Stimulated activated CD8-positive, alpha-beta memory T cell treated with anti-CD3 and anti-CD28 coated beads, Interleukin-4, amount 100 ng/mL, for 48 hours (primary cell): ENCODE measurements at regions not wholly inside any gene's neighbourhood (a gene's known extent, or its start where the extent isn't known, plus 50 kb on each side); places are given as distances from the start of the nearest gene placed in this dataset.
"Not testable (repeated sequence)": the region's sequence is repeated elsewhere in the genome, so short reads cannot be mapped to it uniquely, and the experiment has no call there.

Experiments used
- DNase-seq: peaks from one replicate; pipeline ENCODE4 v3.0.0-alpha.2; 2020

DNA sequence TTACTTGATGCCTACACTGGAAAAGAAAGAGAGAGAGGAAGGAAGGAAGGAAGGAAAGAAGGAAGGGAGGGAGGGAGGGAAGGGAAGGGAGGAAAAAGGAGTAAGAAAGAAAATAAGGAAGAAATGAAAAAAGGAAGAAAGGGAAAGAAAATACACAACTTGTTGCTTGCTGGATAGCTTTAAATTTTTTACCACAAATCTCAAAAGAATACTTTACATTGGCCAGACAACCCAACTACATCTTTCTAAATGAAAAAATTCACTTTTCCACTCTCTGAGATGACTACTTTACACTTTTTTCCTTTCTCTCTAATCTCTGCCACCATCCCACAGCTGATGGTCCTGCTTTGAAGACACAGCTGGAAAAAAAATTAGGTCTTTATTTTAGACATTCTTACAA, 228.9 kb upstream of the FAM78B start:
- DNase-seq: no peak

DNA sequence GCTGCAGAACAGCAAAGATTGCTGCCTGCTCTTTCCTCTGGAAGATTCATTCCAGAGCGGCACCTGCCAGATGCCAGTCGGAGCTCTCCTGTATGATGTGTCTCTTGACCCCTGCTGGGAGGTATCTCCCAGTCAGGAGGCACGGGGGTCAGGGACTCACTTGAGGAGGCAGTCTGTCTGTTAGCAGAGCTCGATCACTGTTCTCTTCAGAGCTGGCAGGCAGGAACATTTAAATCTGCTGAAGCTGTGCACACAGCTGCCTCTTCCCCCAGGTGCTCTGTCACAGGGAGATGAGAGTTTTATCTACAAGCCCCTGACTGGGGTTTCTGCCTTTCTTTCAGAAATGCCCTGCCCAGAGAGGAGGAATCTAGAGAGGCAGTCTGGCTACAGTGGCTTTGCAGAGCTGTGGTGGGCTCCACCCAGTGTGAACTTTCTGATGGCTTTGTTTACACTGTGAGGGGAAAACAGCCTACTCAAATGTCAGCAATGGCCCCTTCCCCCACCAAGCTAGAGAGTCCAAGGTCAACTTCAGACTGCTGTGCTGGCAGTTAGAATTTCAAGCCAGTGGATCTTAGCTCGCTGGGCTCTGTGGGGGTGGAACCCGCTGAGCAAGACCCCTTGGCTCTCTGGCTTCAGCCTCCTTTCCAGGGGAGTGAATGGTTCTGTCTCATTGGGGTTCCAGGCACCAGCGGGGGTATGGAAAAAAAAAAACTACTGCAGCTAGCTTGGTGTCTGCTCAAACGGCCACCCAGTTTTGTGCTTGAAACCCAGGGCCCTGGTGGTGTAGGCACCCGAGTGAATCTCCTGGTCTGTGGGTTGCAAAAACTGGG, 242.7 kb upstream of the FAM78B start:
- not testable (repeated sequence) for DNase-seq

DNA sequence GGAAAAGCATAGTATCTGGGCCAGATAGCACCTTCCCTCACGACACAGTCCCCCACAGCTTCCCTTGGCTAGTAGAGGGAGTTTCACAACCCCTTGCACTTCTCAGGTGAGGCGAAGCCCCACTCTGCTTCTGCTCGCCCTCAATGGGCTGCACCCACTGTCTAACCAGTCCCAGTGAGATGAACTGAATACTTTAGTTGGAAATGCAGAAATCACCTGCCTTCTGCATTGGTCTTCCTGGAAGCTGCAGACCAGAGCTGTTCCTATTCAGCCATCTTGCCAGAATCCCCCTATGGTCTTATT, 243.2 kb upstream of the FAM78B start:
- DNase-seq: no peak

DNA sequence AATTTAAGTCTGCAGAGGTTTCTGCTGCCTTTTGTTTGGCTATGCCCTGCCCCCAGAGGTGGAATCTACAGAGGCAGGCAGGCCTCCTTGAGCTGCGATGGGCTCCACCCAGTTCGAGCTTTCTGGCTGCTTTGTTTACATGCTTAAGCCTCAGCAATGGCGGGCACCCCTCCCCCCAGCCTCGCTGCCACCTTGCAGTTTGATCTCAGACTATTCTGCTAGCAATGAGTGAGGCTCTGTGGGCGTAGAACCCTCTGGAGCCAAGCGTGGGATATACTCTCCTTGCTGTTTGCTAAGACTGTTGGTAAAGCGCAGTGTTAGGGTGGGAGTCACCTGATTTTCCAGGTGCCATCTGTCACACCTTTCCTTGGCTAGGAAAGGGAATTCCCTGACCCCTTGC, 250.0 kb upstream of the FAM78B start:
- not testable (repeated sequence) for DNase-seq

- DNase-seq: no peak
These were observed 251.6 kb upstream of the FAM78B start for GRCh38 chr1:166418344-166418933.

GRCh38 chr1:166422586-166422985, 255.8 kb upstream of the FAM78B start:
- not testable (repeated sequence) for DNase-seq

DNA sequence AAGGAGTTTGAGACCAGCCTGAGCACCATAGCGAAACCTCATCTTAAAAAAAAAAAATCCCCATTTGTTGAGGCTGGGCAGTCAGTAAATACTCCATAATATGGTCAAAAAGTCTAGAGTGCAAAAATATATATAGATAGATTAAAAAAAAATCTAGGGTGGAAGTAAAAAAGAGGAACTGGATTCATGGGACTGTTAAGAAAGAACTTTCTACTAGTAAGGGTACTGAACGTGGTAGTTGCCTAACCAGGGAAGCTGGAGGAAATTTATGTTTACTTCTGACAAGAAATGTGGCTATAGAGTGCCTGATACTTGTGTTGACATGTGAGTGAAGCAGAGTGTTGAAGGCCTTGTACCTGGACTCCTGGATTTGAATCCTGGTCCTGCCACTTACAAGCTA, 265.9 kb upstream of the FAM78B start:
- no peak for DNase-seq

DNA sequence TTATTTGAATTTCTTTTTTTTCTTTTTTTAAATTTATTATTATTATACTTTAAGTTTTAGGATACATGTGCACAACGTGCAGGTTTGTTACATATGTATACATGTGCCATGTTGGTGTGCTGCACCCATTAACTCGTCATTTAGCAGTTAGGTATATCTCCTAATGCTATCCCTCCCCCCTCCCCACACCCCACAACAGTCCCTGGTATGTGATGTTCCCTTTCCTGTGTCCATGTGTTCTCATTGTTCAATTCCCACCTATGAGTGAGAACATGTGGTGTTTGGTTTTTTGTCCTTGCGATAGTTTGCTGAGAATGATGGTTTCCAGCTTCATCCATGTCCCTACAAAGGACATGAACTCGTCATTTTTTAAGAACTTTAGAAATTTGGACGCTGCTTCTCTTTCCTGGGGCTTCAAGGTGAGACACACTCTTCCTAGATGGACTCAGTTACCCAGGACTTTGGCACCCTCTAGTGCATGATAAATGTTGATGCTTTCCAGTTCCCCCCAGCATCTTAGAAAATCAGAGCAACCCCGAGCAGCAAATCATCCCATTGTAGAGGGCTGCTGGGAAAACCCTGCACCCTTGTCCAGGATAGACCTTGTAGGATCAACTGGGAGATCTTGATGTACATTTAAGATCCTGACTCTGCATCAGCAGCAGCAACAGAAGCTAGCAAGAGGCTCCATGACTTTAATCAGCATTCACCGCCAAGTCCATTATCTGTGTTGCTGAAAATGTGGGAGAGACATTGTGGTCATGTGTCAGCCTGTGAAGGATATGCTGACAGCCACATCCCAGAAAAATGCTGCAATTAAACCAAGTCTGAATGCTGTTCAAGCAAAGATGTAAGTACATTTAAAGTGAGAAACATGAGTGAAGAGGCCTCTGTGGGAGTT, 266.9 kb upstream of the FAM78B start:
- not testable (repeated sequence) for DNase-seq

GRCh38 chr1:166457700-166458099, 290.9 kb upstream of the FAM78B start:
- no peak for DNase-seq

- DNase-seq: no peak
These were observed 297.5 kb upstream of the FAM78B start for GRCh38 chr1:166464333-166464732.

DNA sequence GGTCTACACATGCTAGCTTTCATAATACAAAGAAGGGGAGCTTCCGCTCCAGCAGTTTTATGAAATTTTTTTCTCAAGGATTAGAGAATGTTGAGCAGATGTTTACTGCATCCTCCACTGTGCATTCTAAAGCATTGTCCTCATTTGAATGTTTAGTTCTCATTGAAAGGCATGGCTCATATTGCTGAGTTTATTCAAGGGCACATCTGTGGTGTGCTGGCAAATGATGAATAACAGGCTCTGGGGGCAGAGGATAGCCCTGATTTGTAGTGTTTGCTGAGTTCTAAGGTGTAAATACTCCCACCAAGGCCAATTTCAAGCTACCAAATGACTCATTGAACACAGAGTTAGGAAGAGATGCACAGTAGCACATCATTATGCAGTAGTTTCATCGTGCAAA, 303.2 kb upstream of the FAM78B start:
- DNase-seq: no peak

DNA sequence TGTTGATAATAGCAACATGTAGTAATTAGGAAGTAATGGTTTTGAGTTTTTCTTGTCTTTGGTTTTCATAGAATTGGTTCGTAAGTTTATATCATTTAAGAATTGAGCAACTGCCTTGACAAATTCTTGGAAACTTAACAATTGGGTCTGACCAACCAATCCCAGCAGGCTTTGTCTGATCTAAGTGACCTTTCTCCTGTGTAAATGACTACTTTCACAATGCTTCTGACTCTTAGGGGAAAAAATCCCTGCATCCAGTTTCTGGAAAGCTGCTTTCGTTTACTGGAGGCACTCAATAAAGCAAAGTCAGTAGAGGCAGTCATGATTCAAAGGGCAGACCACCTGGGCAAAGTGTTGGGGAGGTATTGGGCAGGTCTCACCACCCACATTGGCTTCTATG, 303.6 kb upstream of the FAM78B start:
- no peak for DNase-seq

GRCh38 chr1:166471359-166471758, 304.6 kb upstream of the FAM78B start:
- no peak for DNase-seq

DNA sequence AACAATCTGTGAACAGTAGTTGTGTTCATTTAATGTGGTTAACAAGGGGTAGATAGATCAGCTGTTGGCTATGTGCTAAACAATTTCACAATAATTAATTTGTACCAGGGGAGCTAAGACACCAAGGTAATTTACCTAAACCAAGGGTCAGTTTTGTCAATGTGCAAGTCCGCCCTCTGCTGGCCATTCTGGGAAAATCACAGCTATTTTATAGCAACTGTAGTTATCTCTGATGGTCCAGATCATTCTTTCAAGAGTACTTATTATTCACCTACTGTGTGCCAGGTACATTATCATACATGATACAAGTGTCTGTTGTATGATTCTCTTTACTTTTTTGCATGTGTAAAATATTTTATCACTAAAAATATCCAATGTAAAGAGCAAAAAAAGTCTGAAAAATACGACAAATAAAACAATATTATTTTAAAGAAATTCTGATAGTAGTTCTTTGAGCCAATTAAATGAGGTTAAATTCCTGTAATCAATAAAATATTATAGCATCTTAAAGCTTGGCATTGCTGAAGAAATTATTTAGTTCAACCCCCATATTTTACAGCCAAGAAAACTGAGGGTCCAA, 312.3 kb upstream of the FAM78B start:
- DNase-seq: peak; percentile 79

DNA sequence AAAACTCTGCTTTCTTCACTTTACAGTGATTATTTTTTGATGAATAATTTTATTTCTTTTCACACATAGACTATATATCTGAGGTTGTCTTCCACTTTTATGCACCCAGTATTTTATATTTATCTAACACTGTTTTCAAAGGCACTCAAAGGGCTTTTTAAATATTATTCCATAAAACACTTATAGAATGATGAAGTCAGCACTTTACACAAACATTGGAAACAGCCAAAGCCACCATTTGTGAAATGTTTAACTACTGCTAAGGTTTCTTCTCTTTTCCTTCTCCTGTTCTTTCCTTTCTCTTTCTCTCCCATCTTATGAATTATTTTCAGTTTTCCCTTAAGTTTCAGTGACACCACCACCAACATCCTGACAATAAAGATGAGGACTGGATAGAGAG, 317.7 kb upstream of the FAM78B start:
- no peak for DNase-seq

DNA sequence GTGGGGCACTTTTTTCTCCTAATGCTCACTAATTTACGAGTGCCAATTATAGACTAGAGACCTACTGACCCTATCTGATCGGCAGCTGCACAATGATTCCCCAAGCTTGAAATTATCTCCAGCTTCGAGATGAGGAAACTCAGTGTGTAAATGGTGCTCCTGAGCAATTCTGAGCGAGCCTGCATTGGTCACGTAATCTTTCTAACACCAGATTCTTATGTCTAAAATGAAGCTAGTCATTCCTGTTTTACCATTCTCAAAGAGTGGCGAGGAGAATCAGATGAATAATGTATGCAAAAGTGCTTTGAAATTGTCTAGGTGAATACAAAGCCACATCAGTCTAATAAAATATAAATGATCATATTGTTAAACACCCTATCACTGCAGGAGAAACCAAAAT, 318.1 kb upstream of the FAM78B start:
- no peak for DNase-seq

- DNase-seq: no peak
These were observed 318.8 kb upstream of the FAM78B start for GRCh38 chr1:166485620-166486019.

DNA sequence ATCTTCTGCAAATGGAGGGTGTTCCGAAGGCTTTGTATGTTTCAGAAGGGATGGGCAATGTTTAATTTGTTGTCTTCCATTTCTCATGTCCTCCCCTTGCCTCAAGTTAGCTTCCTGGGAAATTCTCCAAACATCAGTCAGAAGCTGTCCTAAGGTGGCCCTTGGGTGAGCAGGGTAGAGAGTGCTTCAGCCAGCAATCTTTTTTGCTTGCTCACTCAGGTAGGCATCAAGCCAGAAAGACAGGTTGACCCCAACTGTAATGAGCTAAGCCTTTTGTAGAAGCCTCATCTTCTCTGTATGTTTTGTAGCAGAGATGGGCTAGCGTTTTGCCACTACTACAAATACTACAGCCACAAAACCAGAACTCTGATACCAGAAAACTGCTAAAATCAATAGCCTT, 321.5 kb upstream of the FAM78B start:
- DNase-seq: no peak

DNA sequence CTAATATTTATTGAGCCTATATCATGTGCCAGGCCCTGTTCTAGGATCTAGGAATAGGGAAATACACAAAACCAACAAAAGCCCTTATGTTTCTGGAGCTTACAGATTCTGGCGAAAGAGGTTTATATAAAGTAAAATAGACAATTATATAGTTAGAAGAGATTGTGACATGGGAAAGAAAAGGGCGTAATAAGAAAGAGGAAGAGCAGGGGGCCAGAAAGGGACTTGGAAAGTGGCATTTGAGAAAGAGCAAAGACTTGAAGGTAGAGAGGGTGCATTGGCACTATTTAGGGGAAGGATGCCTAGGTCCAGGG, 322.5 kb upstream of the FAM78B start:
- no peak for DNase-seq

- DNase-seq: peak; percentile 50
These were observed 323.1 kb upstream of the FAM78B start for GRCh38 chr1:166489670-166490436.

GRCh38 chr1:166490437-166490991, 323.7 kb upstream of the FAM78B start:
- DNase-seq: no peak

DNA sequence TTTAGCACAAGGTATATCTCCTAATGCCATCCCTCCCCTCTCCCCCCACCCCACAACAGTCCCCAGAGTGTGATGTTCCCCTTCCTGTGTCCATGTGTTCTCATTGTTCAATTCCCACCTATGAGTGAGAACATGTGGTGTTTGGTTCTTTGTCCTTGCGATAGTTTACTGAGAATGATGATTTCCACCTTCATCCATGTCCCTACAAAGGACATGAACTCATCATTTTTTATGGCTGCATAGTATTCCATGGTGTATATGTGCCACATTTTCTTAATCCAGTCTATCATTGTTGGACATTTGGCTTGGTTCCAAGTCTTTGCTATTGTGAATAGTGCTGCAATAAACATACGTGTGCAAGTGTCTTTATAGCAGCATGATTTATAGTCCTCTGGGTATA, 327.0 kb upstream of the FAM78B start:
- DNase-seq: not testable (repeated sequence)

DNA sequence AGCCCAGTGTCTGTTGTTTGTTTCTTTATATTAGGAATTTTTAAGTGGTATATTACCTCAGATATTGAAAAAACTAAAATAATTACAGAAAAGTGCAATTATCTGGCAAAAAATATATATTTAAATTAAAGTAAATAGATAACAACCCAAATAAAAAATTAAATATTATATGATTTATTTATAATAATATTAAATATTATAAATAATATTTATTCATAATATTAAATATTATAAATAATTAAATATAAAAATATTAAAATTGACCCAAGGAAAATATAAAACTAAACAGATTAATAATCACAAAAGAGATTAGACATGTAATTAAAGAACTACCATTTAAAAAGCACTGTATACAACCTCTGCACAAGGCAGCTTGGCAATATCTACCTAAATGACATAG, 331.9 kb upstream of the POGK start:
- no peak for DNase-seq
